ENCODE measurements at regions not wholly inside any gene's neighbourhood (a gene's known extent, or its start where the extent isn't known, plus 50 kb on each side); places are given as distances from the start of the nearest gene placed in this dataset.
"Not testable (repeated sequence)": the region's sequence is repeated elsewhere in the genome, so short reads cannot be mapped to it uniquely, and the experiment has no call there.

GRCh38 chr2:111375320-111375883 is 254.7 kb downstream of the BCL2L11 start:
- TF ChIP-seq, protein P1, sequence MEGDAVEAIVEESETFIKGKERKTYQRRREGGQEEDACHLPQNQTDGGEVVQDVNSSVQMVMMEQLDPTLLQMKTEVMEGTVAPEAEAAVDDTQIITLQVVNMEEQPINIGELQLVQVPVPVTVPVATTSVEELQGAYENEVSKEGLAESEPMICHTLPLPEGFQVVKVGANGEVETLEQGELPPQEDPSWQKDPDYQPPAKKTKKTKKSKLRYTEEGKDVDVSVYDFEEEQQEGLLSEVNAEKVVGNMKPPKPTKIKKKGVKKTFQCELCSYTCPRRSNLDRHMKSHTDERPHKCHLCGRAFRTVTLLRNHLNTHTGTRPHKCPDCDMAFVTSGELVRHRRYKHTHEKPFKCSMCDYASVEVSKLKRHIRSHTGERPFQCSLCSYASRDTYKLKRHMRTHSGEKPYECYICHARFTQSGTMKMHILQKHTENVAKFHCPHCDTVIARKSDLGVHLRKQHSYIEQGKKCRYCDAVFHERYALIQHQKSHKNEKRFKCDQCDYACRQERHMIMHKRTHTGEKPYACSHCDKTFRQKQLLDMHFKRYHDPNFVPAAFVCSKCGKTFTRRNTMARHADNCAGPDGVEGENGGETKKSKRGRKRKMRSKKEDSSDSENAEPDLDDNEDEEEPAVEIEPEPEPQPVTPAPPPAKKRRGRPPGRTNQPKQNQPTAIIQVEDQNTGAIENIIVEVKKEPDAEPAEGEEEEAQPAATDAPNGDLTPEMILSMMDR (conservative IDR thresholded peaks at IDR 0.05 in 1 of 2, IDR thresholded peaks at IDR 0.05 in 1 of 2; ENCODE audit: low read depth in 1 of 2, low read length in 2 of 2): not testable (repeated sequence)
- TF ChIP-seq EZH2 (IDR thresholded peaks at IDR 0.05; ENCODE audit: low read length, missing control alignments): not testable (repeated sequence)
